LNCaP clone FGC (cell line): ENCODE measurements at regions not wholly inside any gene's neighbourhood (a gene's known extent, or its start where the extent isn't known, plus 50 kb on each side); places are given as distances from the start of the nearest gene placed in this dataset.

Experiments
- DNase-seq: peaks from one replicate; pipeline ENCODE4 v3.0.0-alpha.2; 2011; ENCODE audit warnings: low read depth
- H3K4me3 ChIP-seq: 2 replicates; pipeline ENCODE4 v1.5.1; 2011; ENCODE audit warnings: mild to moderate bottlenecking, low read depth, low read length, control low read depth
- TF ChIP-seq, protein P1 (sequence below): IDR thresholded peaks from 2 replicates; pipeline ENCODE4 v1.5.1; 2012; ENCODE audit warnings: mild to moderate bottlenecking; ENCODE audit not compliant: control insufficient read depth, insufficient read depth; ENCODE audit errors: extremely low read depth

DNA sequence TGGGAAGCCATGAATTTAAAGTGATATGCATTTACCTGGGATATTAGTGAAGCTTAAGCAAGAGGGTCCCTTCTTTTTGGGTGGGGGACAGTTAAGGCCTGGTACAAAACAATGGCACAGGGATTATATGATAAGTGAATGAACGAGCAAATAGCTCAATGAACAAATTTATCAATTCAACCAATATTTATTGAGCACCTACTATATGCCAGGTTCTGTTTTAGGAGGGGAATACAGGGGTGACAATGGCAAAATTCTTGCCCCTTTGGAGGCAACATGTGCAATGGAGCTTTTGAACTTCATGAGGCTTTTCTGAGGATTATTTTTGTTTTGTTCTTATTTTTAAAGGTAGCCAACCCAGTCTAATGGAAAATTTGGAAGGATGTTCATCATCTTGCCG lies 68.2 kb downstream of the FOXD2 start:
- TF ChIP-seq, protein P1, sequence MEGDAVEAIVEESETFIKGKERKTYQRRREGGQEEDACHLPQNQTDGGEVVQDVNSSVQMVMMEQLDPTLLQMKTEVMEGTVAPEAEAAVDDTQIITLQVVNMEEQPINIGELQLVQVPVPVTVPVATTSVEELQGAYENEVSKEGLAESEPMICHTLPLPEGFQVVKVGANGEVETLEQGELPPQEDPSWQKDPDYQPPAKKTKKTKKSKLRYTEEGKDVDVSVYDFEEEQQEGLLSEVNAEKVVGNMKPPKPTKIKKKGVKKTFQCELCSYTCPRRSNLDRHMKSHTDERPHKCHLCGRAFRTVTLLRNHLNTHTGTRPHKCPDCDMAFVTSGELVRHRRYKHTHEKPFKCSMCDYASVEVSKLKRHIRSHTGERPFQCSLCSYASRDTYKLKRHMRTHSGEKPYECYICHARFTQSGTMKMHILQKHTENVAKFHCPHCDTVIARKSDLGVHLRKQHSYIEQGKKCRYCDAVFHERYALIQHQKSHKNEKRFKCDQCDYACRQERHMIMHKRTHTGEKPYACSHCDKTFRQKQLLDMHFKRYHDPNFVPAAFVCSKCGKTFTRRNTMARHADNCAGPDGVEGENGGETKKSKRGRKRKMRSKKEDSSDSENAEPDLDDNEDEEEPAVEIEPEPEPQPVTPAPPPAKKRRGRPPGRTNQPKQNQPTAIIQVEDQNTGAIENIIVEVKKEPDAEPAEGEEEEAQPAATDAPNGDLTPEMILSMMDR, result no peak
- DNase-seq, result no peak
- no peak overlapping the region for H3K4me3 ChIP-seq

GRCh38 chr1:47507144-47507543 lies 69.3 kb downstream of the FOXD2 start:
- TF ChIP-seq, protein P1, result no peak
- DNase-seq, result no peak
- H3K4me3 ChIP-seq, result no peak overlapping the region

GRCh38 chr1:47507881-47508701 lies 70.2 kb downstream of the FOXD2 start:
- no peak for DNase-seq
- peak overlapping the region; percentile 45 for H3K4me3 ChIP-seq
- TF ChIP-seq, protein P1, result no peak

- TF ChIP-seq, protein P1, result no peak
- no peak for DNase-seq
- H3K4me3 ChIP-seq, result peak overlapping the region; percentile 45
Observed at GRCh38 chr1:47508702-47509431, 71.0 kb downstream of the FOXD2 start.

DNA sequence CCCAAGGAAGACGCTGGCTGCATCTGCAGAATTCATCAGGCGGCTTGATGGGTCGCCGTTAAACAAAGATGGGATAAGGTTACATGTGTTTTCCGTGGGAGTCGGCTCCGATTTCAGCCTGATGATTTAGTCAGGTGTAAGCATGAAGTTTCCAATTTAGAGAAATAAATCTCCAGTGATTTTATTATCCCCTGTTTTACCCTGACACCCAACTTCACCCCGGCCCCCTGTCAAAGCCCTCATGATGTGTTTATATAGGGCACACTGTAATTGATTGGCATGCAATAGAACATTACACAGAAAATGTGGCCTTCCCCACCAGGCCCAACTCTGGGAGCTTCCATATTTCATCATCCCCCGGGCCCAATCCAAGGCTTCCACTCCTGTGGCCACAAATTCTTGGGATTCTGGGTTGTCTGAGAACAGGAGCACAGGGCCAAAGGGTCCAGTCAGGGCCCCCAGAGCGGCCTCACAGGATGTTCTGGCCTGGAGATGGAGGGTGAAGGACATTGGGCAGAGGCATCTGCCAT lies 72.5 kb downstream of the FOXD2 start:
- DNase-seq, result no peak
- no peak overlapping the region for H3K4me3 ChIP-seq
- TF ChIP-seq, protein P1, result no peak

GRCh38 chr1:47511825-47512224 lies 74.0 kb downstream of the FOXD2 start:
- H3K4me3 ChIP-seq, result no peak overlapping the region
- TF ChIP-seq, protein P1, result no peak
- DNase-seq, result no peak
